IMR-90 (cell line): ENCODE measurements at regions not wholly inside any gene's neighbourhood (a gene's known extent, or its start where the extent isn't known, plus 50 kb on each side); places are given as distances from the start of the nearest gene placed in this dataset.

Source experiments
- ATAC-seq: fragments of 200-7000 bp; cut with Tn5 transposase; 2 replicates; pipeline ENCODE4 v1.9.1; 2020; ENCODE audit warnings: low read depth, mild to moderate bottlenecking, moderate library complexity
- BruUV-seq: library from RNA; stranded (reverse); fragments of 400-500 nt; replicated peaks from 2 replicates; lab custom pipeline; 2021; lab: Mats Ljungman, UMichigan
- CTCF ChIA-PET: fragments of 300-600 bp; formaldehyde crosslinking; extraction: SDS; loops from one replicate; lab custom pipeline; 2021; ENCODE audit warnings: antibody characterized with exemption; lab: Yijun Ruan, JAX
- POLR2A ChIA-PET: fragments of 300-600 bp; sonication (Branson Sonifier 250); formaldehyde crosslinking; loops from one replicate; lab custom pipeline; 2022; ENCODE audit warnings: antibody characterized with exemption; ENCODE audit not compliant: unreplicated experiment; lab: Charles Lee
- DNase-seq: peaks from one replicate; pipeline ENCODE4 v3.0.0; 2013
- H2AFZ ChIP-seq: replicated peaks from 2 replicates; pipeline ENCODE3; 2013; ENCODE audit warnings: low read length, mild to moderate bottlenecking; ENCODE audit not compliant: poor library complexity
- H2AK5ac ChIP-seq: 2 replicates; pipeline ENCODE4 v1.6.1; 2013; ENCODE audit warnings: low read depth, low read length, inconsistent platforms
- H2AK9ac ChIP-seq: replicated peaks from 2 replicates; pipeline ENCODE3; 2013; ENCODE audit warnings: mild to moderate bottlenecking, low read depth, low read length, moderate library complexity; ENCODE audit not compliant: poor library complexity
- H2BK120ac ChIP-seq: 2 replicates; pipeline ENCODE4 v1.6.1; 2013; ENCODE audit warnings: low read depth, low read length, inconsistent platforms
- H2BK15ac ChIP-seq: 3 replicates; pipeline ENCODE4 v1.6.1; 2013; ENCODE audit warnings: low read depth, low read length, inconsistent platforms
- H2BK20ac ChIP-seq: 2 replicates; pipeline ENCODE4 v1.6.1; 2013; ENCODE audit warnings: low read depth, mild to moderate bottlenecking, inconsistent platforms, low read length, moderate library complexity
- H2BK5ac ChIP-seq: 2 replicates; pipeline ENCODE4 v1.6.1; 2013; ENCODE audit warnings: mild to moderate bottlenecking, low read depth, low read length, inconsistent platforms; ENCODE audit not compliant: poor library complexity, severe bottlenecking
- H3K14ac ChIP-seq: replicated peaks from 2 replicates; pipeline ENCODE4 v1.6.1; 2013; ENCODE audit warnings: low read depth, low read length, inconsistent platforms
- H3K18ac ChIP-seq: 2 replicates; pipeline ENCODE4 v1.6.1; 2013; ENCODE audit warnings: low read depth, low read length, control low read depth
- H3K23ac ChIP-seq: 2 replicates; pipeline ENCODE4 v1.6.1; 2013; ENCODE audit warnings: low read depth, low read length, inconsistent platforms
- H3K27ac ChIP-seq: 2 replicates; pipeline ENCODE4 v1.5.1; 2013; ENCODE audit warnings: mild to moderate bottlenecking, control low read depth, low read length; ENCODE audit not compliant: insufficient read depth
- H3K27me3 ChIP-seq: 2 replicates; pipeline ENCODE4 v1.6.1; 2013; ENCODE audit warnings: low read length; ENCODE audit not compliant: control insufficient read depth, insufficient read depth
- H3K36me3 ChIP-seq: 2 replicates; pipeline ENCODE4 v1.6.1; 2013; ENCODE audit warnings: low read length, mixed read lengths; ENCODE audit not compliant: control insufficient read depth, insufficient read depth
- H3K4ac ChIP-seq: 2 replicates; pipeline ENCODE4 v1.6.1; 2013; ENCODE audit warnings: low read depth, low read length, inconsistent platforms
- H3K4me1 ChIP-seq: 2 replicates; pipeline ENCODE4 v1.6.1; 2013; ENCODE audit warnings: low read length, mixed read lengths; ENCODE audit not compliant: control insufficient read depth, insufficient read depth
- H3K4me2 ChIP-seq: 2 replicates; pipeline ENCODE4 v1.6.1; 2013; ENCODE audit warnings: low read depth, mild to moderate bottlenecking, control low read depth, low read length, moderate library complexity
- H3K4me3 ChIP-seq: 2 replicates; pipeline ENCODE4 v1.5.1; 2013; ENCODE audit warnings: low read depth, mild to moderate bottlenecking, control low read depth, low read length, moderate library complexity; ENCODE audit not compliant: insufficient read depth
- H3K56ac ChIP-seq: 2 replicates; pipeline ENCODE4 v1.6.1; 2013; ENCODE audit warnings: low read length, inconsistent platforms; ENCODE audit not compliant: insufficient read depth; ENCODE audit errors: extremely low read depth
- H3K79me1 ChIP-seq, 2 experiments: 2 replicates each; pipeline ENCODE4 v1.6.1; 2013; ENCODE audit warnings: low read length in 2 of 2, inconsistent platforms in 1 of 2, low read depth in 1 of 2
- H3K9ac ChIP-seq: 2 replicates; pipeline ENCODE4 v1.6.1; 2013; ENCODE audit warnings: low read depth, low read length, control low read depth
- H3K9me1 ChIP-seq: 2 replicates; pipeline ENCODE4 v1.6.1; 2013; ENCODE audit warnings: low read length, inconsistent platforms; ENCODE audit not compliant: insufficient read depth
- H3K9me3 ChIP-seq: 2 replicates; pipeline ENCODE4 v1.6.1; 2013; ENCODE audit warnings: low read length; ENCODE audit not compliant: control insufficient read depth, insufficient read depth
- H4K20me1 ChIP-seq: 2 replicates; pipeline ENCODE4 v1.6.1; 2013; ENCODE audit warnings: low read length, inconsistent platforms; ENCODE audit not compliant: insufficient read depth
- H4K5ac ChIP-seq: 2 replicates; pipeline ENCODE4 v1.6.1; 2013; ENCODE audit warnings: mild to moderate bottlenecking, low read depth, low read length, control low read depth
- H4K8ac ChIP-seq, 2 experiments: 2 replicates each; pipeline ENCODE4 v1.6.1; 2013; ENCODE audit warnings: low read depth in 2 of 2, low read length in 2 of 2, control low read depth in 1 of 2, inconsistent platforms in 1 of 2
- H4K91ac ChIP-seq: 2 replicates; pipeline ENCODE4 v1.6.1; 2013; ENCODE audit warnings: low read depth, low read length, inconsistent platforms; ENCODE audit not compliant: insufficient read depth
- BHLHE40 ChIP-seq: fragments of 150-350 bp; IDR thresholded peaks from 2 replicates; pipeline ENCODE4 v1.6.1; 2016; ENCODE audit warnings: mild to moderate bottlenecking, low read depth, low read length
- CEBPB ChIP-seq: IDR thresholded peaks from 2 replicates; pipeline ENCODE4 v1.6.1; 2012; ENCODE audit warnings: low read depth, low read length, improper control_type of control experiment
- CHD1 ChIP-seq: IDR thresholded peaks from 2 replicates; pipeline ENCODE4 v1.6.1; 2012; ENCODE audit warnings: low read depth, low read length, improper control_type of control experiment
- ELK1 ChIP-seq: fragments of 150-350 bp; IDR thresholded peaks from 2 replicates; pipeline ENCODE4 v1.6.1; 2016; ENCODE audit warnings: low read depth, mild to moderate bottlenecking, low read length, moderate library complexity, borderline replicate concordance
- FOS ChIP-seq: fragments of 150-350 bp; IDR thresholded peaks from 2 replicates; pipeline ENCODE4 v1.6.1; 2016; ENCODE audit warnings: low read depth, low read length
- MAFK ChIP-seq: IDR thresholded peaks from 2 replicates; pipeline ENCODE4 v1.6.1; 2012; ENCODE audit warnings: low read depth, low read length, improper control_type of control experiment
- MAZ ChIP-seq: IDR thresholded peaks from 2 replicates; pipeline ENCODE4 v1.6.1; 2012; ENCODE audit warnings: low read depth, mild to moderate bottlenecking, low read length, improper control_type of control experiment, moderate library complexity, borderline replicate concordance
- MXI1 ChIP-seq: IDR thresholded peaks from 2 replicates; pipeline ENCODE4 v1.6.1; 2012; ENCODE audit warnings: low read depth, mild to moderate bottlenecking, low read length, moderate library complexity, borderline replicate concordance
- NFE2L2 ChIP-seq: fragments of 150-350 bp; IDR thresholded peaks from 2 replicates; pipeline ENCODE4 v1.6.1; 2016; ENCODE audit warnings: low read depth, mild to moderate bottlenecking, low read length
- POLR2A ChIP-seq: IDR thresholded peaks from 2 replicates; pipeline ENCODE4 v1.6.1; 2012; ENCODE audit warnings: mild to moderate bottlenecking, low read depth, low read length
- RAD21 ChIP-seq: IDR thresholded peaks from 2 replicates; pipeline ENCODE4 v1.6.1; 2012; ENCODE audit warnings: low read length, improper control_type of control experiment
- RCOR1 ChIP-seq: IDR thresholded peaks from 2 replicates; pipeline ENCODE4 v1.6.1; 2012; ENCODE audit warnings: mild to moderate bottlenecking, low read length, improper control_type of control experiment; ENCODE audit not compliant: insufficient replicate concordance
- RFX5 ChIP-seq: IDR thresholded peaks from 2 replicates; pipeline ENCODE4 v1.8.0; 2012; ENCODE audit warnings: low read depth, mild to moderate bottlenecking, low read length, moderate library complexity
- SMC3 ChIP-seq: fragments of 150-350 bp; IDR thresholded peaks from 2 replicates; pipeline ENCODE4 v1.6.1; 2016; ENCODE audit warnings: low read depth, mild to moderate bottlenecking, antibody characterized with exemption, low read length, moderate library complexity
- WGBS, 2 experiments: methylation state at CpG; one replicate each; pipeline versions ENCODE4 v1.1.5 to v1.1.7; 2013; ENCODE audit warnings: missing lambda C conversion rate in 2 of 2; ENCODE audit not compliant: insufficient read length in 1 of 2; ENCODE audit errors: extremely low coverage in 2 of 2; 5-methylcytosine and 5-hydroxymethylcytosine counted together
- dilution Hi-C: fragments of 300-500 bp; cut with HindIII; formaldehyde crosslinking; loops from one replicate; pipeline ENCODE4 v1.14.3; 2018; ENCODE audit warnings: low sequenced_read_pairs; ENCODE audit not compliant: unreplicated experiment
- in situ Hi-C: fragments of 300-500 bp; cut with MboI; formaldehyde crosslinking; loops from 3 replicates; pipeline ENCODE4 v1.14.3; 2019; ENCODE audit warnings: low sequenced_read_pairs, inconsistent platforms, mixed read lengths
- intact Hi-C: fragments of 100-400 bp; cut with micrococcal nuclease; formaldehyde crosslinking; loops from 2 replicates; pipeline ENCODE4 v1.10.0; 2022
- TF ChIP-seq, protein P1 (sequence below): conservative IDR thresholded peaks from 2 replicates; pipeline ENCODE4 v1.5.1; 2012; ENCODE audit warnings: mild to moderate bottlenecking, low read depth, low read length, improper control_type of control experiment
- TF ChIP-seq, protein P2 (sequence below): fragments of 150-350 bp; IDR thresholded peaks from 2 replicates; pipeline ENCODE4 v1.6.1; 2017; ENCODE audit warnings: mild to moderate bottlenecking, antibody characterized with exemption, low read length, low read depth

GRCh38 chr2:138110453-138111083 is 146.3 kb downstream of the HNMT start:
- Histone ChIP-seq H3K36me3 (no peaks in the 10 kb centered on the region), H2AFZ (no peak overlapping the region), H4K91ac (no peak overlapping the region), H4K8ac (no peak overlapping the region), H3K23ac (no peak overlapping the region), H3K14ac (no peak overlapping the region), H3K18ac (no peak overlapping the region), H3K9ac (no peak overlapping the region), H4K5ac (no peak overlapping the region), H3K79me1 (no peaks in the 10 kb centered on the region), H2BK15ac (no peak overlapping the region), H3K4me2 (no peak overlapping the region), H3K4me3 (no peak overlapping the region), H3K4me1 (no peaks in the 10 kb centered on the region), H3K56ac (no peak overlapping the region), H3K27ac (no peak overlapping the region), H2AK9ac (no peak overlapping the region), H3K27me3 (no peaks in the 10 kb centered on the region), H2AK5ac (no peak overlapping the region), H3K9me3 (no peaks in the 10 kb centered on the region), H2BK20ac (no peak overlapping the region), H2BK120ac (no peak overlapping the region), H3K4ac (no peak overlapping the region), H4K20me1 (no peaks in the 10 kb centered on the region), H3K9me1 (no peaks in the 10 kb centered on the region), H2BK5ac (no peak overlapping the region)
- dilution Hi-C loops = no loop called here
- in situ Hi-C loops = no loop called here
- no TSS peak for BruUV-seq
- ChIA-PET CTCF (interaction anchor here (0.6 kb wide), 1 partner anchor 52 kb away, joined by 3 read pairs; no protein-coding TSS in a partner anchor), POLR2A (no interaction called here)
- DNase-seq = no peak
- 56% methylated on average over 2 of the region's 2 CpGs; no CpG with 5 or more reads in 1 of the 2 experiments for WGBS, 2 experiments
- no peak for ATAC-seq
- intact Hi-C loops = no loop called here
- TF ChIP-seq MXI1 (no peak), BHLHE40 (no peak), CEBPB (no peak), ELK1 (no peak), RAD21 (no peak), RFX5 (no peak), RCOR1 (no peak), FOS (no peak), MAFK (no peak), SMC3 (no peak), CHD1 (no peak), NFE2L2 (no peak), MAZ (no peak), POLR2A (no peak)
- TF ChIP-seq, protein P1, sequence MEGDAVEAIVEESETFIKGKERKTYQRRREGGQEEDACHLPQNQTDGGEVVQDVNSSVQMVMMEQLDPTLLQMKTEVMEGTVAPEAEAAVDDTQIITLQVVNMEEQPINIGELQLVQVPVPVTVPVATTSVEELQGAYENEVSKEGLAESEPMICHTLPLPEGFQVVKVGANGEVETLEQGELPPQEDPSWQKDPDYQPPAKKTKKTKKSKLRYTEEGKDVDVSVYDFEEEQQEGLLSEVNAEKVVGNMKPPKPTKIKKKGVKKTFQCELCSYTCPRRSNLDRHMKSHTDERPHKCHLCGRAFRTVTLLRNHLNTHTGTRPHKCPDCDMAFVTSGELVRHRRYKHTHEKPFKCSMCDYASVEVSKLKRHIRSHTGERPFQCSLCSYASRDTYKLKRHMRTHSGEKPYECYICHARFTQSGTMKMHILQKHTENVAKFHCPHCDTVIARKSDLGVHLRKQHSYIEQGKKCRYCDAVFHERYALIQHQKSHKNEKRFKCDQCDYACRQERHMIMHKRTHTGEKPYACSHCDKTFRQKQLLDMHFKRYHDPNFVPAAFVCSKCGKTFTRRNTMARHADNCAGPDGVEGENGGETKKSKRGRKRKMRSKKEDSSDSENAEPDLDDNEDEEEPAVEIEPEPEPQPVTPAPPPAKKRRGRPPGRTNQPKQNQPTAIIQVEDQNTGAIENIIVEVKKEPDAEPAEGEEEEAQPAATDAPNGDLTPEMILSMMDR = no peak
- TF ChIP-seq, protein P2, sequence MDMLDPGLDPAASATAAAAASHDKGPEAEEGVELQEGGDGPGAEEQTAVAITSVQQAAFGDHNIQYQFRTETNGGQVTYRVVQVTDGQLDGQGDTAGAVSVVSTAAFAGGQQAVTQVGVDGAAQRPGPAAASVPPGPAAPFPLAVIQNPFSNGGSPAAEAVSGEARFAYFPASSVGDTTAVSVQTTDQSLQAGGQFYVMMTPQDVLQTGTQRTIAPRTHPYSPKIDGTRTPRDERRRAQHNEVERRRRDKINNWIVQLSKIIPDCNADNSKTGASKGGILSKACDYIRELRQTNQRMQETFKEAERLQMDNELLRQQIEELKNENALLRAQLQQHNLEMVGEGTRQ = no peak
